ENCODE measurements at regions not wholly inside any gene's neighbourhood (a gene's known extent, or its start where the extent isn't known, plus 50 kb on each side); places are given as distances from the start of the nearest gene placed in this dataset.

DNA sequence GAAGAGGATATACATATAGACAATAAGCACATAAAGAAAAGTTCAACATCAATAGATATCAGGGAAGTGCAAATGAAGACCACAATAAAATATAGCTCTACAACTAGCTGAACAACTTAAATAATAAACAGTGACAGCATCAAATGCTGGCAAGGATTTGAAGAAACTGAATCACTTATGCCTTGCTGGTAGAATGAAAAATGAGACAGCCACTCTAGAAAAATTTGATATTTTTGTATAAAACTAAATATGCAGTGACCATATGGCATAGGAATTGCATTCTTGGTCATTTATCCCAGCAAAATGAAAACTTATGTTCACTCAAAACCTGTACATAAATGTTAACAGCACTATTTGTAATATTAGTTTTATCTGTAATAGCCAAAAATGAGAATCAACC is 1102.0 kb downstream of the C4orf33 start:
- no peak for DNase-seq

DNA sequence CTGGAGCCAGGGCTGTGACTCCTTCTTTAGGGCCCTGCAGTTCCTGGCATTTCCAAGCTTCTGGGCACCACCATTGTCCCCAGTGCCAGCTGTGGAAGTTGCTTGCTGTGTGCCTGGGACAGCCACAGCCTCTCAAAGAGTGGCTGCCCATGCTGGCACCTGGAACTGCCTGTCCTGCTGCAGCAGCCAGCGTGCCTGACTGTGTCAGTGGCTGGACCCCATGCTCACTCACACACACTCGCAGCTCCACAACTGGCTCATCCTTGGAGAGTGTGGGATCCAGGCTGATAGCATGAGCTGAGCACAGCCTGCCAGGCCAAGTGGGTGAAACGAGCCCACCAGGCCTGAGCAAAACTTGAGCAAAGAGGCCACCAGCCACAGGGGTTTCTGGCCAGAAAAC is 1107.6 kb downstream of the C4orf33 start:
- DNase-seq, result no peak

DNA sequence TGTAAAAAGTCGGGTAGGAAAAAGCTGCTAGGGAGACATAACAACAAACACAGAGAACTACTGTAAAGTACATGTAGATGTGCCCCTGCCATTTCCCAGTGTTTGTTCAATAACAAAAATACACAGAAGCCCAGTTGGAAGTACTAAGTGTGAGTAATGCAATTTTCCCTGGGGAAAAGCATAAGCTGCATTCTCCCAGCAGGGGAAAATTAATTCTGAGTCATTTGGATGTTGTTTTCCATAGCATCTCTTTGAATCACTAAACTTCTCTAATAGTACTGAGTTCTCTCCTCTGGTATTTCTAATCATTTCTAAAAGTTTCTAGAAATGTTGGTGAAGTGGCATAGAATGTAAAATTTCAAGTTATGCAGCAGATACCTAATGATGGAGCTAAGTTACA is 1114.9 kb downstream of the C4orf33 start:
- no peak for DNase-seq

DNA sequence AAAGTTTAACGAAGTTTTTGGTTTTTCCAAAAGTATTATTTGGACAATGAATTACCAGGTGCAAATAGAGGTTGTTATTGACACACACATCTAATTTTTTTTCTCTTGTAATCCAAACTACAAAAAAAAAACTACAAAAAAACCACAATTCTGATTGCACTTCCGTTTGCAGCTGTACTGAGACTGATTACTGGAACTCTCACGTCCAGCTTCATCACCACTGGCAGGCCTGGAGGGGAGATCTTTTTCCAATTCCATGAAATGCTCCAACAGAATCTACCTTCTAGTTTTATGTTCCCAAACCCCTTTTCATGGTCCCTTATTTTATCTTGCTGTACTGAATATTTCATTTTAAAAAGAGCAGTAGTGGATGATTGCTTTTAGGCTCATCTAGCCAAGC is 1118.3 kb downstream of the C4orf33 start:
- no peak for DNase-seq

DNA sequence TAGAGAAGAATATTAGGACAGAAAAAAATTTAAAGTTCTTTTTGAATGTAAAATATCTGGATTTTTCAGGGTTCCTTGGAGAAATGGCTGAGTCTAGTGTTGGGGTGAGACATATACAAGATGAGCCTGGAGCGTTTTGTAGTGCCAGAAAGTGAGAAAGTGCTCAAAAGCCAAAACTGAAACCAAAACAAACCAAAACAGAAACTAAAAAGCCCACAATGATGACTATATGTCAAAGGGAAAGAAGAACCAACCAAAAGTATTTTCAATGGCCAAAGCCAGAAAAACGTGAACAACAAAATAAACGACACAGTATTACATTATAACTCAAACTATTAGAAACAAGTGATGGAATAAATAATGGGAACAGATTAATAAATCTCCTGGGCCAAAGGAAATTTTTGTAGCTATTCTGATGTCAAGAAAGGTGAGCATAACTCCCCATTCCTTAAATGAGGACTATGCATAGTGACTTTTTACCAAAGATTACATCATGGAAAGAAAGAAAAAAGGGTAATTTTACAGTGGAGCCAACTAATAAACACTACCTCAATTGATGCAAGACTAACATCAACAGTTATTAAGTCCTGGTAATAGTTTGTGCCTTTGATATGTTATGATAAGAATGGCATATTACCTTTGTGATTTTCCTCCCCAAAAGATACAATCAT is 1137.6 kb downstream of the C4orf33 start:
- DNase-seq, result no peak

DNA sequence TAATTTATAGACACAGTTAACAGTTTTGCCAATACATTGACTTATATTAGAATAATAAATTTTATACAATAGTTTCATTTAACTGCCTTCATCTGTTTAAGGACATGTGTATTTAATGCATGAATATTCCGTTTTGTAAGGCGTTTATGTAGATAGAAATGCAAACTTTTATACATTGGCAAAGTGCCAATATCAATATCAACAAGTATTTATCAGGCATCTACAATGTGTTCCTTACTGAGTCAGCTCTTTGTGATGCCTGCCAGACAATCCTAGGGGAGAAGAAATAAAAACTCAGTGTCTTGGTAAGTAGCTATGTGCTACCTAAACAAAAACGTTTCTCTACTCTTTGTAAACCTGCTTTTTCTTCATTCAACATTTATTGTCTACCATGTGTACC is 1142.2 kb downstream of the C4orf33 start:
- DNase-seq, result no peak

DNA sequence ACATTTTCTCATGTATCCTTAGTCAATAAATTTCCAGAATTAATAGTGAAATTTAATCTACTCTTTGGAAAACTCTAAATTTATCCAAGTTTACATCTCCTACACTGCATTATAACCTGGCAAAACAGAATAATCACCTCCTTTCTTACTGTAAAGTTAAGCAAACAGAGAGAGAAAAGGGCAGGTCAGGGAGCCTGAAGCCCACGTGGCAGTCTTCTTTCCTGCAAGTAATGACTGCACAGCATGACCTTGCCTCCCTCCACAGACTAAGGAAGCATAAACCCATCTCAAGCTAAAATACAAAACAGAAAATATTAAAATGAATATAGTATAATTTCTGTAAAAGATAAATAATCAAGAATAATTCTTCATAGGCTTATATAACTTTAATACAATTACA is 1153.0 kb downstream of the C4orf33 start:
- no peak for DNase-seq

DNA sequence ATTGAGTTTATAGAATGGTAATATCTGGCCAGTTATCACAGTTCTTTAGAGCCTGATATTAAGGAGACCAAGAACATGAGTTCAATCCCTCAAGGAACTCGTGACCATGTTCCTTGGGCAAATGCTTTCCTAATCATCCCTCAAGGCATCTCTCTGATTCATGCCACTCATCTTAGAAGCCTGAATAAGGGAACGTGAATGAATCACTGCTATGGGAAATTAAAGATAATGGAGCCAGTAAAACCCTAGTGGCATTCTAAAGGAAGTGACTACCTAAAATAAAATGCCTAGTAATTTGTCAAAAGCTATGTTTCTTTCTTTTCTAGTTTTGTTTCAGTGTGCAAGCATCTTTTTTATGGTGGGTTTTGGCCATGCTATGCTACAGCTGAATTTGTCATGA is 1161.3 kb downstream of the C4orf33 start:
- DNase-seq, result no peak

DNA sequence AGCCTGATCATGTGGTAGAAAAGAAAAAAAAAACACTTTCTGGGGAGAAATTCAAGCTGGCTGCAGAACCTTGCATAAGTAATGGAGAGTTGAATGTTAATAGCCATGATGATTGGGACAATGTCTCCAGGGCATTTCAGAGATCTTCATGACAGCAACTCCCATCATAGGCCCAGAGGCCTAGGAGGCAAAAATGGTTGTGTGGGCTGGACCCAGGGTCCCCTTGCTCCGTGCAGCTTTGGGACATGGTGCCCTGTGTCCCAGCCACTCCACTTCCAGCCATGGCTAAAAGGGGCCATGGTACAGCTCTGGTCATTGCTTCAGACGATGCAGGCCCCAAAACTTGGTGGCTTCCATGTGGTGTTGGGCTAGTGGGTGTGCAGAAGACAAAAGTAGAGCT is 1170.9 kb downstream of the C4orf33 start:
- no peak for DNase-seq

DNA sequence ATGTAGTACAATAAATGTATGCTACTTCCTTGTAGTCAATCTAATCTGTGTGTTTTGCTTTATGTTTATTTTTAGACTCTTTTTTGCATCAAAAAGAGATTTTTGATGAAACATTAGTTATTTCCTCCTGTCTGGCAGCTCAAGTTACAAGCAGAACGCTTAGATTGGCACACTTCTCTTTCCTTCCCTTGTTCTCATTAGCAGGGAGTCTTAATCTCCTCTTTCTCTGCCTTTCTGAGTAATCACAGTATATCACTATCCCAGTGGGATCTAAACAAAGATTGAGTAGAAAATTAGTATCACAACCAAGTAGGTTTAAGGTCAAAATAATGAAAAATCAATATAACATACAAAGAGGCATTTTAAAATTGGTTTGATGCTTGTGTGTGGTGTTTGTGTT is 1192.6 kb downstream of the C4orf33 start:
- no peak for DNase-seq

DNA sequence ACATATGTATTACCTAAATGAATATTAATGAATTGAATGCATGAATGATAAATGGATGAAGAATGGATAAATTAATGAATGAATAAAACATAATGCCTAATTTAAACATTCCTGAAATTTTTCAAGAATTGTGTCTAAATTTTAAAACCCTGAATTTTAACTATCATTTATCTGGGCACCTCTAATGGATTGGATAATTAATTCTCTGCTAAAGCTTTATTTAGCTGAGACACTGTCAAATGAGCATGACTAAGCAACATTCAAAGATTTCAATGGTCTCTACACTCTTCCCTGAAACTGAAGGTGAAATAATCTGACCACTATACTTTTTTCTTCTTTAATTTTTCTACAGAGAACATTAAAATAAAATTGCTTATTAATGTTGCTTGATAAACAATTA is 1197.7 kb downstream of the C4orf33 start:
- no peak for DNase-seq

DNA sequence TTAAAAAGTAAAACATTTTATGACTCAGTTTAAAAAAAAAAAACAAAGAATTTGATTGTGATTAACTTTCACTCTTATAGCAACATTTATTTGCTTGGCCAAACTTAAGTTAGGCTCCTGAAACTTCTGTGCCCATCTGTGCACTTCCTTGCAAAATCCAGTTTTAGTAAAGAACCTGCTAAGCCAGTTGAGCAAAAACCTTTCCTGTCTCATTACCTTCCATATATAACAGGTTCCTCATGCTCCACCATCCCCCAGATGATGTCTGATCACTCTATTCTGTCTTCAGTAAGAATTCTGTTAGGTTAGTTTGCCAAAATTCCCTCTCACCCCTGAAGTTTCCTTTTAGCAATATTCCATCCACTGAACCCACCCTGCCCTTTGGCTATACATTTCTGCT is 1200.5 kb downstream of the C4orf33 start:
- DNase-seq, result no peak

DNA sequence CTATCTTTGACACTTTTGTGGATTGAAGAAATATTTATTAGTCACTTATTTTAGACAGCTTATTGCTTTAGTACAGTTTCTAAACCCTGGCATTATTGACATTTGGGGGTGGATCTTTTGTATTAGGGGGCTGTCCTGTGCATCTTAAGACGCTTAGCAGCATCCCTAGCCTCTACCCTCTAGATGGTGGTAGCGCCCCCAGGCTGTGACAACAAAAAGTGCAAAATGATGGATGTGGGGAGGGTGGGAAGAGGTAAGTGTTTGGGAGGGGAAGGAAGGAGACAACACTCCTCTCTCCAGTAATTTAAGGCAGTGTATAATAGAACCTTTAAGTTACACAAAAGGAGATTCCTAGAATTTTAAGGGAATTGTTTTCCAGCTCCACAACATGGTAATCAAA is 1210.6 kb downstream of the C4orf33 start:
- DNase-seq, result no peak

DNA sequence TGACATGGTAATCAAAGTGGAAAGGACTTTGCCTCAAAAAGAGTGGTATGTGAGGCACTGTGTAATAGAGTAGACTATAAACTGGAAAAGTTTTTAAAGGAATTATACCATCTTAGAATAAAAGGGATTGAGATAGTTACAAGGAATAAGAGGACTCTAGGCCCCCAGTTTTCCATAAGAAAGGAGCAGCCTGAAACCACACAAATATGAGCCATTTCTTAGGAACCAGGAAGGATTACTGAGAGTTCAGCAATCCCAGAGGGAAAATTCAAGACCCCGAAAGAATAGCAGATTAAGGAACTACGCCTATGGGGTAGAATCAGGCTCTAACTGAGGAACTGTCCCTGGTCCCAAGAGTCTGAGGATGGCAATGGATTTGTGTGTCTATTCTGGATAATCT is 1213.3 kb downstream of the C4orf33 start:
- DNase-seq, result no peak

DNA sequence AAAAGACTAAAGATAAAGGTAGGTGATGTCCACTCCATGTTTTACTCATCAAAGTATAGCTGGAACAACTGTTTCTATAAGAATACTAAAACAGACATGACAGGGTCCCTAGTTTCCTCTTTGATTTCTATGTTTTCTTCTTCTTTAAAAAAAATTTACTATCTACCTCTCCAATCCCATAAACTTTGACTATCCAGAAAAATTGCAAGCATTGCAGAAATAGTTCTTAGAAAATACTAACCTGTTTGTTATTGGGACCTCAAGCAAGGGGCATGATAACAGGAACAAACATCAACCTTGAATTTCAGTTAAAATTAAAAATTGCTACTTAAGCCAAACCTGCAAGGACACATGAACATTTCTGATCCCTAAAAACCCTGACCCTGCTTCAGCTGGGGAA is 1226.5 kb downstream of the C4orf33 start:
- no peak for DNase-seq

DNA sequence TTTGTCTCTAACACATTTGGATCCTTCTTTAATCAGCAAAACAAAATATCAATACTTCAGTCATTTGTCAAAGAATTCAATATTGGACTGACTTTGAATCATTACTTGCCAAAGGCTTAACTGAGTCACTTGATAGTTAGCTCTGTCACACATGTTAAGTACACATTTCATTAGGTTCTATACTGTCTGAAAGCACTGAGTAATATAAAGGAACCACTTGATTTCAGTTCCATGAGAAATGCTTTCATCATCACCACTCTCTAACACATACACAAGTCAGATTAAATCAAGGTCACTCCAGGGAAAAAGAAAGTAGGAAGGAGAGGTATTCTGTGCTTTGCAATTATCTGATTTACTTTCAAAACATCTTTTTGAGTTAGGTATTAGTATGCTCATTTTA is 1233.1 kb downstream of the C4orf33 start:
- no peak for DNase-seq

DNA sequence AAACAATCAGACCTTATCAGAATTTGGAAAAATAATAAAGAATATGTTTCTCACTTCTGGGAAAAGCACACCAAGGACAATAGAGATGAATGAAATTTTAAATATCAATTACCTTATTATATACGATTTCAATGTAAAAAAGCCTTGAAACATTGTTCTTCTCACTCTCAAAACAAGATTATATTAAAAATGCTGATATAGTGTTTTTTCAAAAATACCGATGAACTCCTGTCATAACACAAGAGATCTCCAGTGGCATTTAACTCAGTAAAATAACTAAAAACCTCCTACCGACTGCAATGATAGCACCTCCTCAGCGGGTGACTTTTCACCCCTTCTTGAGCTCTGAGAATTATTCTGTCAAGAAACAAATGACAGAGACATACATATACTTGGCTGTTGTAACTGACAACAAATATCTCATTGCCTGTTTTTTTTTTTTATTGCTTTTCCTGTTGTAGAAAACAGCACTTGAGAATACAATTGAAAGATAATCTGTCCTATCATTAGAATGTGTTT is 1237.3 kb downstream of the C4orf33 start:
- DNase-seq, result no peak

DNA sequence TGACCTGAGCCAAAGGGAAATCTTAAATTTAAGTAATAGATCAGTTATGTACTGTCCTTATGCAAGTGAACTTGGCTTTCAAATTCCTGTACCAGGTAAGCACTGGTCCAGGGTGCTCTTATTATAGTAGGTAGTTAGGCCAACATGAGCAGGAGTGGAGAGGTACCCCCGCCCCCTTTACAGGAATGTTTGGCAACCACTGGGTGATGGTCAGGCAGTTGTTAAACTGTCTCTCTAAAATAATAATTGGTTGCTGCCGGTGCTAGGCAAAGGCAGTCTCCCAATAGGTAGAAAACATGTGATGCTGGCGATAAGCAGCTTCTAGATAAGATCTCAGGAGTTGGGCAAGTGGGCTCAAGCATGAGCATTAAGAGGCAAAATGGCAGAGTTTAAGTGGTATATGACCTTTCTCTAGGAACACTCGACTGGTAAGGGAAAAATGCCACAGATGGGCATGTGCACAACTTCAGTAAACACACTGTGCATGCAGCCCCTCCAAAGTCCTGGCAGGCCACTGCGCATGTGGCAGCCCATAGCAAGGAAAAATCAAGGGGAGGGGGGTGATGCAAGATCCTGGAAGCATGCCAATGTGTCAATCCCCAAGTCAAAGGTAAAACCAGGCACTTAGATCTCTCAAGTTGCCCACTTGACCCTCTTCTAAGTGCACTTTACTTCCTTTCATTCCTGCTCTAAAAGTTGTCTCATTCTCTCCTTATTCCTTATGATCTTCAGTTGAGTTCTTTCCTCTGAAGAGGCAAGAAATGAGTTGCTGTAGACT is 1239.7 kb downstream of the C4orf33 start:
- no peak for DNase-seq

DNA sequence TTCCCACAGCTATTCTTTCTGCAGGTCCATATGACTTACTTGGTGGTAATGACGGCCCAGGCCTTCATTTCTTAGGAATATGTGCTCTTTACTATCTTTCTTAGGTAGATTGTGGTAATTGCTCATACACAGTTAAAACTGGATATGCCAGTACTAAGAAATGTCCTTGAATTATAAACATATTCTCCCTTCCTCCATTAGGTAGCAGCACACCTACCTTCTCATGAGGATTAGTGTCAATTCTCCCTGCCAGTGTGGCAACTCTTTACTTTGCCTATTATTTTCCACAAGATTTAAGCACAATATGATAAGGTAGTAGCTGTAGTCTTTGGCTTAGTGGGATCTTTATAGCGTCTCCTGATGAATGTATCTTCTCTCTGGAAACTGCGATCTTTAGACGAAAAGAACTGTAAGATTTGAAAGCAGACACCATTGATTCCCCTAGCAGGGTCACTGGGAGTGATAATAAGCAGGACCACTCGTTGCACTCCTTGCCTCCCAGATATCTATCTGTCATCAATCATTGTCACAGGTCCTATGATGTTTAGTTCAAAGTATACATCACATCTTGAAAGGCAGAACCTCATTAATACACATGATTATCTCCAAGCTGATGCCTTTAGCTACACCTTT is 1240.7 kb downstream of the C4orf33 start:
- DNase-seq, result no peak

DNA sequence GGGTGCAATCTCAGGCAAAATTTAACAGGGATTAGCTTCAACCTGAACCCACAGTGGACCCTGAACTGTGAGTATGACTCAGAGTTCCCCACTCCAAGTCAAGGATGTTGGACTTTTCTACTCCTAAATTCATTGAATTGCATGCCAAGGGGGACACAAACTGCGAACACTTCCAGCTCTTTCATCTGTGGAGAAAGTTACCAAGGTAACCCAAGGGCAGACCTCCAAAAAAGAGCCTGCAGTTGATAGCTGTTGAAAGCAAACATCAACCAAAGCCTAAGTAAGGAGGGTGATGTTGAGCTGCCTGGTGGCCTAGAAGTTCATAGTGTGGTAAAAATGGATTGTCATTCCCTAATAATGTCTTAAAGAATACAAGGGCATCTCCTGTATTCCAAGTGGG is 1242.9 kb downstream of the C4orf33 start:
- DNase-seq, result no peak

DNA sequence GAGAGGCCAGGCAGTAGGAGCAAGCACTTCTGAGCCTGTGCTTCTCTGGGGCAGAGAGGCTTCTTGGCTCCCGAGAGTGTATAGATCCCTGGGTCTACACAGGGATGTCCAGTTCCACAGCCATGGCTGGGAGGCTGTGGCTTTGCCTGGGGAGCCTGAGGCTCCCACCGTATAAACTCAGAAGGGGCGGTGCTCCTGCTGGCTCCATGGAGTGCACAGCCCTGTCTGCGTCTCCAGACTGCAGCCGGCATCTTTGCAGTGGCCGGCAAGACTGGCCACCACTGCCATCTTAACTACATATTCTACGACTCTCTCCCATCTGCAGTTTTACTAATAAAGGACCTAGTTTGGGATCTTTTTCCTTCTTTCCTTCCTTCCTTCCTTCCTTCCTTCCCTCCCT is 1253.8 kb downstream of the C4orf33 start:
- DNase-seq, result no peak

DNA sequence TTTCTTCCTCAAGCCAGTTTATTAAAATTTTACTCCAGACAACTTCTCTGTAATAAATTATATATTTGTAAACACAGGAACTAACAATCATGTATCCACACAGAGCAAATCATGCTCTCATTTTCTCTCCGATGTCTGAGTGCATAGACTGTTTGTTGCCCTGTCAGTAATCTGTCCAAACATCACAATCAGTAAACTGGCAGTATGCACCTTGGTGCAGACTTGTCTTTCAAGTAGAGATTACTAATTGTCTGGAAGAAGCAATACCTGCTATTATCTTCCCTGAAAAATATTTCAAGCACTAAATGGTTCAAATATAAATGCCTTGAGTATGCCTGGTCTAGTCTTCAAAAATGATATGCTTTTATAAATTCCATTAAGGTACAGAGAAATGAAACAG is 1260.9 kb downstream of the C4orf33 start:
- DNase-seq, result no peak

DNA sequence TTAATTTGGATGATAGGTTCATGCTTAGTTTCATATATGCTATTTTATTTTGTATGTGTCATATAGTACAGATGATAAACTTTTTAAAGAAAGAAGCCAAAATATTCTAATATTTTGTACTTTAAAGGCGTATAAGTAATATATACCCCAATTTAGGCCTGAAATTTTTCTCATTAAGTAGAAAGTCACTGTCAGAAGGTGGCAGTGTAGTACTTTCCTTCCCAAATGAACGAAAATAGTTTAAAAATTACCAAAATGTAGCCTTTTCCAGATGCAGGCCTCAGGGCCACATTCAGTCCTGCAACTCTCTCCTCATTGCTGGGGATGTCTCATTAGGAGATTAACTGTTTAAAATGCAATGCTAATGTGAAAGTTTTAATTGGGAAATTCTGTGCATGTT is 1263.6 kb downstream of the C4orf33 start:
- DNase-seq, result no peak

DNA sequence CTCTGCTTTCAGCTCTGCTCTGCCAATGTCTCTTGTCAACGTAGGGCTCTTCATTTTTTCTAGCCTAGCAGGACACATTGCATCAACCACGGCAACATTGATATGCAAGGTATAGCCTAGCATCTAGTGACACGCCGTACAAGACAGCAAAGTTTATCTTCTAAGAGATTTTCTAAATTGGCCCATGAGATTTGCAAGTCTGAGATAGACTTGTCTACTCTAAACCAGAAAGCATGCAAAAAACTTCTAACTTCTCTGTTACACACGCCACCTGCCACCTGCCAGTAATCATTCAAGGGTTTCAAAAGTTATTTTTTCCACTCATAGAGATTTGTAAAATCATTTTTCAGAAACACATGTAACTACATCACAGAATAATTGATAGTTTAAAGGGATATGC is 1265.7 kb downstream of the C4orf33 start:
- no peak for DNase-seq
